NCI-H345 (cell line): ENCODE measurements at regions not wholly inside any gene's neighbourhood (a gene's known extent, or its start where the extent isn't known, plus 50 kb on each side); places are given as distances from the start of the nearest gene placed in this dataset.
A peak's percentile ranks its signal among the peaks of the same experiment; 100 is the strongest.
"Not testable (repeated sequence)": the region's sequence is repeated elsewhere in the genome, so short reads cannot be mapped to it uniquely, and the experiment has no call there.

Source experiments
- DNase-seq: peaks from one replicate; lab custom pipeline; 2025; lab: John Stamatoyannopoulos, UW

DNA sequence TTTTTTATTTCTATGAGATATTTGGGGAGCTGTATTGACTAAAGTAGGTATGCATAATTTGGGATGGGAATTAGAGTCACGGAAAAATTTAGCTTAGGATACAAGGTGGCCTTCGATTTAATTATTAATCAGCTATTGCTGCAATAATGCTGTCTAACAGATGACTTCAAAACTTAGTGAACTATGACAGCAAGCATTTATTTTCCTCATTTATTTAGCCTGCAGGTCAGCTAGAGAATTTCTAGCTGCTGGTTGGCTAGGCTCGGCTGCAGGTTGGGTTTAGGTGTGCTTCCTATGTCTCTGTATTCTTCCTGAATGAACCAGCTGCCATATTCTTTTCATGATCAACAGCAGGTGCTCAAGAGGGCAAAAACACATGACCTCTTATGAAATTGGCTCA lies 181.8 kb upstream of the RAG2 start:
- DNase-seq, result no peak

DNA sequence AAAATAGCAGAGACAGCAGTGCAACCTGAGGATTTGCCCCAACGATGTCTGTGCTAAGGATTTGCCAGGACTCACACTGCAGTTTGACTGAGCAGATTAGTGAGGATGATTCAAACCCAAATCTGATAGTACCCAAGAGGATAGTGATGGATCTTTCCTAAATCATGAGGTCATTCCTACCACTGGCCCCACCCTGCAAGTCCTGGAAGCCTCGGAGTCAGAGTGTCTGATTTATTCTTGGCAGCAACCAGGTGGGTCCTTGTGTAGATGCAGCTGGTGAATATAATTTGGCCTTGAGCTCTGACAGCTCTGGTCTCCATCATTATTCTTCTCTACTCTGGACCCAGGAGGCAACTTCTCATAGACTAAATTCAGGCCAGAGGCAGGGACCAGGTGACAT lies 179.3 kb upstream of the RAG2 start:
- DNase-seq, result no peak

DNA sequence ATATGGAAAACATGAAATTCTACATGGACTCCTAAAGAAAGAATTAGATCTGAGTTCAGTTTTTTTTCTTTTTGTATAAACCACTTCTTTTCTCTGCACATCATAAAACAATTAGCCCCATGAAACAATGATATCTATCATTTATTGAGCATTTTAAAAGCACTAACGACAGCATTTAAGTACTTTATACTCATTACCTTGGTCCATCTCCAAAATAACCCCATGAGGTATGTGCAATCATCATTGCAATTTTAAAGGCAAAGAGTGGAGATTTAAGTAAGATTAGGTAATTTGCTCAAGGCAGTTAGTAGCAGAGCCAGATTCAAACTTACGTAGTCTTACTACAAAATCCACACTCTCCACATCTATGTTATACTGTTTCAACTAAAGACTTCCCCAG lies 177.7 kb upstream of the RAG2 start:
- no peak for DNase-seq

DNA sequence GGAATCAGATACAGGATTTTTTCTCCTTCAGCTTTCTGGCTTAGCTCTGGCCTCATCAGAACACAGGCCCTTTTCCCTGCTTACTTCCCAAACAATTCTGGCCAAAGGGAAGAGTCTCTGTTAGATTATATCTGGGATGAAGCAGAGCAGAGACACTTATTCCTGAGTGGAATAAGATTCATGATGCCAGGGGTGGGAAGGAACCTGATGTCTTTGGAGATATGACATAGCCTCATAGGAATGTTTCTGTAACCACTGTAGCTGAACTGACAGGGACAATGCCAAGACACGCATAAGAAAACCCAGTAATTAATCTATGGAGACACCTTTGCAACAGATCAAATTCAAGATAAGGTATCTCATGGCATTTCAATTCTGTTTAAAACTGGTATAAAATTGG lies 177.1 kb upstream of the RAG2 start:
- DNase-seq, result no peak

DNA sequence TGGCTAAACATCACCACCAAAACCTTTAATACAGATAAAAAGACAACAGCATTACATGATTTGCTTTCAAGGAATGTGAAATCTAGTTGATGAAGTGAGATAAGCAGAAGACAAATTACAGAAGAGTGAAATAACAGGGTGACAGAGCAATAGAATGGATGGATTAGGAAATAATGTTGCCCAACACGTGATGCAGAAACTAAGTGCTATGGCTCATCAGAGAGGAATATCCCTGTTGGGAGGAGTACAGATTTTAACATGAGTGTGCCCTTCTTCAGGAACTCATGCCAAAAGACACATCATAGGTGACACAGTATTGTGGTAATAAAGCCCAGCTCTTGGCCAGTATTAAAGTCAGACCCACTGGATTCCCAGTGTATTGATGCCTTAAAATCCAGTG lies 176.6 kb upstream of the RAG2 start:
- no peak for DNase-seq

DNA sequence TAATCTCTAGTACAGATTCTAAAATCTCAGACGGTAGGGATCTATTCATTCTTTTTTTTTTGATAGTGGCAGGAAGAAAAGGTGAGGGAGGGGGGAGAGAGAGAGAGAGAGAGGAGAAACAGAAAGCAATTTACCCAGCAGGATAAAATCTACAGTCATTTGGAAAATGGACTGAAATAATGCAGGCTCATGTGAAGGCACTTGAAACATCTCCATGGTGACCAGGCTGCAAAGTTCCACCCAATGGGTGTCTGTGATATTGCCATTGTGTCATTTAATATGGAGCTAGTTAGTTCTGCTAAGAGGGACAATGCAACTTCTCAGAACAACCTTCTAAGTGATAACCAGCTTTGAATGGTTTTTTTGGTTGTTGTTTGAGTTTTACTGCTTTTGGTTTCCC lies 165.2 kb upstream of the RAG2 start:
- DNase-seq, result no peak

DNA sequence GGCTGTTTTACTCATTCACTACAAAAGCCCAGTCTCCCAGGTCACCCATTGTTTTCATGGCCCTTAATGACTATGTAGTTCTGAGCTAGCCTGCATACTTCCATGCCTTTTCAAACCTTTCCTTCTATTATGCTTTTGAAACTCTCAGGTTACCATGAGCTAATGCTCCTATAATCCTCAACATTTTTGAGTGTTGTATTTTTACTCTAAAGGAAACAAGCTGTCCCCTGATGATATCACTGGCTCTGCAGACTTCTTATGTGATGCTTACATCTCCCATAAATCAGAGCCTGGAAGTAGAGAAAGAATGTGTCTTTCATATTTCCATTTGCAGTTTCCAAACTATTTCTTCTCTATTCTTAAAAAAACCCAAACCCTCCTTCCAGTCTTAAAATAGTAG lies 159.0 kb upstream of the RAG2 start:
- DNase-seq, result no peak

DNA sequence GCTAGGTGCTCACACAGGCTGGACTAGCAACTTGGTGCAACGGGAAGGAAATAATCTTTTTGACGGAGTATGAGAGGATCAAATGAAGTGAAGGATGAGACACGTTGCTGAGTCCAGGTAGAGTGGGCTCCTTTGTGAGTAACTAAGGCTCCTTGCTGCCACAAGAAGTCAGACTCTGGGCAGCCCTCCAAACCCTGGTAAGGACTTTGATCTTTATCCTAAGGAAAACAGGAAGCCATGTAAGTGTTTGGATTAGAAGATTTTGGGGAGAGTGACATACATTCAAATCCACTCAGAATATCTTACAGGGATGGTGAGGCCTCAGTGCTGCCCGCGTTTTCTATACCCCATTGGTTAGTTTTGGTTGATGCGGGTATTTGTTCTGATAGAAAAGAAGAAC lies 155.9 kb upstream of the RAG2 start:
- DNase-seq, result no peak

DNA sequence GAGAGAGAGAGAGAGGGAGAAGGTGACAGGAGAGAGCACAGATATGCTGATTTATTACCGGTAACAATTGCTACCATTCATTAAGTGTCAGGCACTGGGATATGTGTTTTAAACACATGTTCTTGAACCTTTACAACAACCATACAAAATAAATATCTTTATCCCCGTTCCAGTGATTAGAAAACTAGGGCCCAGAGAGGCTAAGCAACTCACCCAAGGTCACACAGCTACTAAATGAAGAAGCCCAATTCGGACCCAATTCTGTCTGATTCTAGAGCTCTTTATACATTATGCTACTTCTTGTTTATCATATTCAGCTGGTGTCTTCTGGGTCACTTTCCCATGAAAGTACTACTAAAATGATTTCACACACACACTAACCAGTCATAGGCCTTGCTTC lies 154.0 kb upstream of the RAG2 start:
- no peak for DNase-seq

DNA sequence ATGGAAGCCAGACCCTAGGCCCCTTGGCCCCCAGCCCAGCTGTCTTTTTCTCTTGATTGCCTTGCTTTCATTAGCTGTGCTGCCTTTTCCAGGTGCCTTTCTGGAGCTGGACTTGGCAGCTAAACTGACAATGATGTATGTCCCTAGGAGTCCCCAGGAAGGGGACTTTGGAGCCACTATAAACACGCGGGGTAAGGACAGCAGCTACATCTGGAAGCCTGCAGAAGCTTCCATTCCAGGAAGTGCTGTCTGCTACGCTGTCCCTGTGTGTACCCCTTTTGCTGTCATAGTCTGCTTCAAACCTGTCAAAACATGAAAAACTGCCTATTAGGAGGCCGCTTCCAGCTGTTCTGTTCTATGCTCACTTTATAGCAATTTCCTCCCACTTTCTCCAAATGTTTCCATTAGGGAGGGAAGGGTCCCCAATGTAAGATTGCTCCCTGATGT lies 153.3 kb upstream of the RAG2 start:
- no peak for DNase-seq

DNA sequence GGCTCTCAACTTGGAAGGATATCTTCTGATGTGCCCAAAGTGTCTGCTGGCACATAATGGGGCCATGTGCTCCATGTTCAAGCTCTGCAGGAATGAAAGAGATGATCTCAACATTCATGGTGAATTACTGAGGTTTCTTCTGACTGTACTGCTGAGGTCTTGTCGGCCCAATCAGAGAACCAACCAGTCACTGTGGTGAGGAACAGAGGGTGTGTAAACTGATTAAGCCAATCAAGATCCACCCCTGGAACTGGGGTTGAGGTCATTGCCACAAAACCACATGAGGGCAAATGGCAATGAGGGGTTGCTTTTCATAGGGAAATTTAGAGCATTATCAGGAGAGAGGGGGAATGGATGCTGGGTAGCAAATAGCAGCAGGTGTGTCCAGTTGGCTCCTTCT lies 152.3 kb upstream of the RAG2 start:
- DNase-seq, result no peak

DNA sequence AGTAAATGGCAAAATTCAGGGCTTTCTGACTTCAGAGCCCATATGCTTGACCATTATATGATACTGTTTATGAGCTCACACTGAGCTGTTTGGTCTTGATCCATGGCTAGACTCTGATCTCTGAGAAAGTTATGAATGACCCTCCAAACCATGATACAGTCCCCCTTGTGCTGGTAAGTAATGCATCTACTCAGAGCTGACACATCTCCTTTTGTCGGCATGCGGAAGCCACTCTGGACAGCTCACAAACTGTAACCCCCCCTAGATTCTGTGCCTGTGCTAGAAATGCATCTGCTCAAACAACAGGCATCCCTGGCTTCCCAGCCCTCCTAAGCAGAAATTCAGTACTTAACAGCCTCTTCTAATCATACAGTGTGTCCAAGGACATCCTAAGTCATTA lies 150.8 kb upstream of the RAG2 start:
- no peak for DNase-seq

DNA sequence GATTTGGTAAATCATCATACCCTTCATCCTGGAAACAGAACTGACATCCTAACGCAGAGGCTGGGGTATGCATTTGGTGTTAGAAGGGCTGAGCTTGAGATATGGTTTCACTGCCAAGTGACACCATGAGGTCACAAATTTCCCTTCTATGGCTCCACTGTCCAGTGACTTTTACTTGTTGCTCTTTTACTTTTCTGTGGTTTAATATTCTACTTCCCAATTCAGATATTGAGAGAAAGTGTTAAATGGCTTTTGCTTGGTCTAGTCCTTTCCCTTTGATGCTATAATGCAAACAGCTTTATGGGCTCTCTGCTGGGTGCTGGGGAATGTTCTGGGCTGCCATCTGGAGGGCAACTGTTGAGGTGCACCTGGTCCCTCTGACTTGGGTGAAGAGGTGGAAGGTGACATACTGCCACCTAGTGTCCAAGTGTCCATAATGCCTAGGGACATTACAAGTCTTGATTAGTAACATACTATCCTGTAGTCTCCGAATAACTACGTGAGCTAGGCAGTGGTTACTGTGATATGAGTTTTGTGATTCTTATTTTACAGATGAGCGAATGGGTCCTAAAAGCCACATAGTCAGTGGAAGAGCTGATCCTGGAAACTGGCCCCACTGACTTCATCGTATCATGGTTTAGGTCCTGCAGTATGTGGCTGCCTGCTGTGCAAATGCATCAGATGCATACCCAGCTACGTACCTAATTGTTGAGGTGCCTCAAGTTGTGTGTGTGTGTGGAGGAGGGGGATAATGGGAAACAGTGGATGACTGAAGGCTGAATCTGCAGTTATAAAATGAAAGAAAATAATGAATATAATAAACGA lies 149.1 kb upstream of the RAG2 start:
- peak; percentile 87 for DNase-seq

DNA sequence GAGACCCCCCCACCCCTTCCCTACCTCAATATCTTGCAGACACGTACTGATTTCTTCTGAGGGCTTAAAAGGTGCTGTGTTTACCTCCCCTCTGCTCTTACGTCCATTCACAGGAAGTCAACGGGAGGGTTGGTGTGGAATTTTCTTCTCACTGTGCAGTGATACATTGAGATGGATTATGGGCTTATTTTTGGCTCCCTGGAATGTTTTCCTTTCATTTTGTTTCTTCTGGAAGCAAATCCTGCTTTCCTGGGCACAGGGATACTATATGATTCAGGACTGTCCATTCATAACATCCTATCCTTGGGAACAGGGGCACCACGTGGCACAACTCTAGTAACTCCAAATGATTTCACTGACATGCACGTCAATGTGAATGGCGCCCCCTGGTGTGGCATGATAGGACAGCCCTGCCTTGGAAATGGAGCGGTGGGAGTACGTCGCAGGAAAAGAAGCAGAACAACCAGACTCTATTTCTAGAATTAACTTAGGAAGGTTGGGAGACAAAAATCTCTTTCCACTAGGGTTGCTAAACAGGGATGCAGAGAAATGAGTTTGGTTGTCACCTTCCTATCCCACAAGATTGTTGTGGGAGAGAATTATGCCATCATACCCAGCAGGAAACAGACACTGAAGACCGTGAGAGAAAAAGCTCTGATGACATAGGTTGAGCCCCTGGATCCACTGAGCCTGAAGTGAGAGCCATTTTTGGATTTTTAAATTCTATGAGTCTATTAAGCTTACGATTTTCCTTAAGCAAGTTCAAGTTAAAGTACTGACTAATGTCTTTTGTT lies 146.5 kb upstream of the RAG2 start:
- DNase-seq, result peak; percentile 41

DNA sequence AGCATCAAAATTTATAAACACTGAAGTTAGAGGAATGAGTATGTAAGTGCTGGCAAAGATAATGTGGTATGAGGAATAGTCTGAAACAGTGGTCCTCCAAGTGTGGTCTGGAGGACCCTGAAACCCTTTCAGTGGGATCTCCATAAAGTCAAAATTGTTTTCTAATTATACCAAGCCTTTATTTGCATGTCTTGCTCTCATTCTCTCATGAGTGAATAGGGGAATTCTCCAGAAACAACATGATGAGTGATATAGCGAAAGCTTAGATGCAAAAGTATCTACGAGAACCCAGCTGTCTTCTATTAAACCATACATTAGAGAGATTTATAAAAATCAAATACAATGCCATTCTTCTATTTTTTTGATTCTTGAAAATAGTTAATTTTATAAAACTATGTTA lies 145.0 kb upstream of the RAG2 start:
- no peak for DNase-seq

DNA sequence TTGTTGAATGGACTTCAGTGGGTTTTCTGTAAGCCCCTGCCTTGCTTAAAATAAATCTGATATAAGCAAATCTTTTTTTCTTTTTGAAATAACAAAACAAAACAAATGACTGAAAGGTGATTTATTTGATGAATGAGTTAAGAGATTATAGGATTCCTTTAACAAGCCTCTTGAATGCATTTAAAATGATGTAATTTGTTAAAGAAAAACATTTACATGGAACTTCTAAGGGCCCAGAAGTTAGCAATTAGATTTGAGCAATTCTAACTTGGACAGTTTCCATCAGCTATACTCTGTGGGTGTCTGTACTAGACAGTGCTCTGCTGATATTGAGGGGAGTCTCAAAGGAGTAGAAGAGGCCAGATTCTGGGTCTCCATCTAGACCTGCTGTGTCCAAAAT lies 143.5 kb upstream of the RAG2 start:
- no peak for DNase-seq

DNA sequence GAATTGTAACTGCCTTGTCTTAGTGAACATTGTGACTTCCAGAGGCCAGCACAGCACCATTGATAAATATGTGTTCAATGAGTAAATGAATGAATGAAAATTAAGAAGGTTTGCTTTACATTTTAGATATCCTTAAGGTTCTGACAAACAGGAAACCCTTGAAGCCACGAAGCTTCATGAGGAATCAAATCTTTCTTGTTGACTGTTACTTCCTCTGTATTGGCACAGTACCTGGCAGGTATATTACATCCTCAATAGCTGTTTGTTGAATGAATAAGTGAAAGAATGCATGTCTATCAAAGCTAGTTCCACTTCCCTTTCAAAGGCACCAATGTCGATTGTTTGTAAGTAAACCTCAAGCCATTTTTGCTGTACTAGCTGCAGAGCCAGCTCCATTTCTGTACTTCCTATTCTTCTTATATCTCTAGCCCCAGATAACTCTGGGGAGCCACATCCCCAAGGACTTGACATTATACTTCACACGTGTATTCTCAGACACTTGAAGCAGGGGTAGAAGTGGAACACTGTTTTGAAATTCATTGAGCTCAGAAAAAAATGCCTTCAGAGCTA lies 140.3 kb upstream of the RAG2 start:
- no peak for DNase-seq

DNA sequence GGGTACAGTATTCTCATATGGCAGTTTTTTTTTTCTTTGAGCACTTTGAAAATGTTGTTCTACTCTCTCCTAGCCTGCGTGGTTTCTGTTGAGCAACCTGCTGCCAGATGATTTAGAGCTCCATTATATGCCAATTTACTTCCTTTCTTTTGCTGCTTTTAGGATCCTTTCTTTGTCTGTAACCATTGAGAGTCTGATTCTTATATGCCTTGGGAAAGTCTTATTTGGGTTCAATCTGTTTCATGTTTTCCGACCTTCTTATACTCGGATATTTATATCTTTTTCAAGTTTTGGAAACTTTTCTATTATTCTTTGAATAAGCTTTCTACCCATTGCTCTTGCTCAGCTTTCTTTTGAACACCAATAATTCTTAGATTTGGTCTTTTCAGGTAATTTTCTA lies 138.1 kb upstream of the RAG2 start:
- no peak for DNase-seq

DNA sequence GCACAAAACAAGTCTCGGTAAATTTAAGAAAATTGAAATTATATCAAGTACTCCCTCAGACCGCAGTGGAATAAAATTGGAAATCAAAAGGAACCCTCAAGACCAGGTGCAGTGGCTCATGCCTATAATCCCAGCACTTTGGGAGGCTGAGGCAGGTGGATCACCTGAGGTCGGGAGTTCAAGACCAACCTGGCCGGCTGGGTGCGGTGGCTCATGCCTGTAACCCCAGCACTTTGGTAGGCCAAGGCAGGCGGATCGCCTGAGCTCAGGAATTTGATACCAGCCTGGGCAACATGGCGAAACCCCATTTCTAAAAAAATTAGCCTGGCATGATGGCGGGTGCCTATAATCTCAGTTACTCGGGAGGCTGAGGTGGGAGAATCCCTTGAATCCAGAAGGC lies 135.7 kb upstream of the RAG2 start:
- not testable (repeated sequence) for DNase-seq

DNA sequence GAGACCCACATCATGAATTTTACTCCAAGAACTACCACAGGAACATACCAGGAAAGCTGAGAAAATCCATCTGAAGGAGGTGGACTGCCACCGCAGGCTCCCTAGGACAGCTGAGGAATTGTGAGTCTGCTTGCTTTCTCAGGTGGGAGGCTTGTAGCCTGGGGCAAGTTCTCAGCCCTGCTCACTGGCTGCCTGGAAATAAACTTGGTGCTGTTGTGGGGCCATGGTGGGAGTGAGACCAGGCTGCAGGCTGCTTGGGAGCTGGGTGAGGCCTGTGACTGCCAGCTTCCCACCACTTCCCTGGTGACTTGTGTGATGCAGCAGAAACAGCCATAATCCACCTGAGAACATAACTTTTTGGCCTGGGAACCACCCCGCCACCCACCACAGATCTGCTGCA lies 132.7 kb upstream of the RAG2 start:
- no peak for DNase-seq

DNA sequence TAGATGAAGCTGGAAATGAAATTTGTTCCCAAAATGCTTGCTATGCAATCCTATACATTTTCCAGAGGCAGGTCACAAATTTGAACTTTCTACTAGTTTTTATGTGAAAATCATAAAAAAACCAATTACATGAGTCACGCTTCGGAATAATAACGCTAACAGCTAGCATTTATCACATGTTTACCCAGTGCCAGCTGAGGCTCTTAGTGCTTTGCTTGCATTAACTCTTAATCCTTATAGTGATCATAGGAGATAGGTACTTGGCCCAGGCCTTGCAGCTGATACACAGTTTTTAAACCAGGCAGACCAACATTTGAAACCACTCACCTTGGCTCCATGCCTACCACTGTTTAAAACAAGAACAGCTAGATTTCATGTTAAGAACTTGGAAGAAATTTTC lies 131.8 kb upstream of the RAG2 start:
- DNase-seq, result no peak

DNA sequence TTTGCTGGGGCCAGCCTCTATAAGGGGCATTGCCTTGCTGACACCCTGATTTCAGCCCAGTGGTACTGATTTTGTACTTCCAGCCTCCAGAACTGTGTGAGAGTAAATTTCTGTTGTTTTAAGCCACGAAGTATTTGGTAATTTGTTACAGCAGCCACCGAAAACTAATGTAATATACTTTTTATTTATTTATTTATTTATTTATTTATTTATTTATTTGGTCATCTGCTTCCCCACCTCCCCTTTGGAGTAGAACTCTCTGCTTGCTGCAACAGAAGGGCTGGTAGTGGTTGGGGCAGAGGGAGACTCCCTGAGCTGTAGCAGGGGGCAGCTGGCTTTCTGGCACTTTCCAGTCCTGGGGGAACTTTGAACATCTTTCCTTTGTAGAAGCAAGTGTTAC lies 128.4 kb upstream of the RAG2 start:
- no peak for DNase-seq

DNA sequence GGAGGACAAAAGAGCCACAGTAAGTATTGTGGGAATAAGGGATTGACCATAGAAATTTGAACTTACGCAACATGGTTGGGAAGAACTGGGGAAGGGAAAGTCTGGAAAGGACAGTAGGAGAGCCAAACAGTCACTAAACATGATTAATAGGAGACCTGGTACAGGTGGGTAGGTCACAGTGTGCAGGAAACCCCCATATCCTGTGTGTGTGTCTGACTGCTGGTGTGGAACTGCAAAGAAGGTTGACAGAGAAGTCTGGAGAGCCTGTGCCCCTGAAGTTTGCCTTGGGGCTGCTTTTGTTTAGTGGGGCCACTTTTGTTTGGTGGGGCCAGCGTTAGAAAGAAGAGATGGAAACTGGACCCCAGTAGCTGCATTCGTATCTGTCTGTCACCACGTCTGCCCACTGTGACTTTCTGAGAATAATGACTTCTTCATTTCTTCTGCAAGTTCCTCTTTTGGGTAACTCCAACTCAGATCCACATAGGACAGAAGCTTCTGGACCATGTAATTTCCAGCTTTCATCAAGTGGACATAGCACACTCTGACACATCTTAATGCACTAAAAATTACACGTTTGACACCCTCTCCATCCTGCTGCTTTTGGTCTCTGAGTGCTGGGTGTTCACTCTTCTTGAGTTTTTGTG lies 126.8 kb upstream of the RAG2 start:
- no peak for DNase-seq
